ENCODE measurements at regions not wholly inside any gene's neighbourhood (a gene's known extent, or its start where the extent isn't known, plus 50 kb on each side); places are given as distances from the start of the nearest gene placed in this dataset.
A peak's percentile ranks its signal among the peaks of the same experiment; 100 is the strongest.

- CTCF ChIA-PET, result no interaction called here
- TF ChIP-seq JUNB (IDR thresholded peaks at IDR 0.05) (no peak), JUN (IDR thresholded peaks at IDR 0.05) (no peak), CBX2 (IDR thresholded peaks at IDR 0.05; ENCODE audit: borderline replicate concordance, low read depth) (no peak), MAFK (IDR thresholded peaks at IDR 0.05; ENCODE audit: partially characterized antibody) (no peak), HOXB13 (CRISPR knock-in tag; IDR thresholded peaks at IDR 0.05; ENCODE audit: low read depth) (no peak), ZFP36 (IDR thresholded peaks at IDR 0.05; ENCODE audit: borderline replicate concordance, partially characterized antibody) (no peak), POLR2AphosphoS2 (conservative IDR thresholded peaks at IDR 0.05; ENCODE audit: low read length) (no peak), PHF8 (IDR thresholded peaks at IDR 0.05; ENCODE audit: borderline replicate concordance, low read depth) (no peak), CTCF (IDR thresholded peaks at IDR 0.05) (no peak)
- TF ChIP-seq, protein P1, sequence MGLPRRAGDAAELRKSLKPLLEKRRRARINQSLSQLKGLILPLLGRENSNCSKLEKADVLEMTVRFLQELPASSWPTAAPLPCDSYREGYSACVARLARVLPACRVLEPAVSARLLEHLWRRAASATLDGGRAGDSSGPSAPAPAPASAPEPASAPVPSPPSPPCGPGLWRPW (IDR thresholded peaks at IDR 0.05), result no peak
- POLR2A ChIA-PET, result no interaction called here
- H3K4me3 ChIP-seq, result no peak overlapping the region
- 11% methylated on average over 4 of the region's 4 CpGs for WGBS (ENCODE audit: missing lambda C conversion rate)
- no peak overlapping the region for H3K4me2 ChIP-seq
- no peak for DNase-seq (ENCODE audit: low read depth in 1 of 2, low spot score in 1 of 2)
- no peak for ATAC-seq
- H3K9me3 ChIP-seq, result no peaks in the 10 kb centered on the region
- H3K27ac ChIP-seq, result no peak overlapping the region
- FAIRE-seq, result no peak
- no peaks in the 10 kb centered on the region for H3K4me1 ChIP-seq
Measured at GRCh38 chr16:60902114-60902513, 1134.1 kb downstream of the CDH8 start.

GRCh38 chr16:60882816-60883215, 1153.4 kb downstream of the CDH8 start:
- no peak for TF ChIP-seq FOXS1 (CRISPR knock-in tag; IDR thresholded peaks at IDR 0.05)
- TF ChIP-seq CTCF (IDR thresholded peaks at IDR 0.05), result no peak
- TF ChIP-seq REST (IDR thresholded peaks at IDR 0.05), result no peak
- no peak for TF ChIP-seq POLR2A (IDR thresholded peaks at IDR 0.05; ENCODE audit: low read length)
- POLR2A ChIA-PET, result no interaction called here
- Histone ChIP-seq H3K4me3 (no peak overlapping the region), H3K9me3 (no peaks in the 10 kb centered on the region; the same call in 2 of the 3 replicates), H3K4me2 (no peak overlapping the region), H3K4me1 (no peaks in the 10 kb centered on the region), H3K27ac (no peak overlapping the region)
- ATAC-seq (no peak), FAIRE-seq (no peak), DNase-seq (ENCODE audit: low read depth in 1 of 2, low spot score in 1 of 2) (no peak)
- CTCF ChIA-PET, result no interaction called here
- 0% methylated on average over 2 of the region's 2 CpGs for WGBS (ENCODE audit: missing lambda C conversion rate)

DNA sequence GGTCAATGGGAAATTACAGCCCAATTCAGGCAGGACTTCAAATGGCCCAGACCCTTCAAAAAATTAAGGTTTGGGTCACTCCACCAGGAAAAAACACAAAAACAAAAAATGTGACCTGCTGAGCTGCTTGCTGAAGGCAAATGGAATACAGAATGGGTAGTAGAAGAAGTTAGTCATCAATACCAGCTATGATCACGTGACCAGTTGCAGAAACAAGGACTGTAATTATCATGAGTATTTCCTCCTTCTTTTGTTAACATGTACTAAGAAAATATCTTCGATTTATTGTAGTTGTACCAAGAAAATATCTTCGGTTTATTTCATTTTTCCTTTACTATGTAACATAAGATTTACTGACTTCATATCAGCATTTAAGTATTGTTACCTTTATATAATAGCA, 1183.6 kb downstream of the CDH8 start:
- FAIRE-seq (no peak), ATAC-seq (no peak), DNase-seq (ENCODE audit: low read depth in 1 of 2, low spot score in 1 of 2) (no peak)
- 0% methylated on average over 3 of the region's 3 CpGs for WGBS (ENCODE audit: missing lambda C conversion rate)
- TF ChIP-seq, protein P2, sequence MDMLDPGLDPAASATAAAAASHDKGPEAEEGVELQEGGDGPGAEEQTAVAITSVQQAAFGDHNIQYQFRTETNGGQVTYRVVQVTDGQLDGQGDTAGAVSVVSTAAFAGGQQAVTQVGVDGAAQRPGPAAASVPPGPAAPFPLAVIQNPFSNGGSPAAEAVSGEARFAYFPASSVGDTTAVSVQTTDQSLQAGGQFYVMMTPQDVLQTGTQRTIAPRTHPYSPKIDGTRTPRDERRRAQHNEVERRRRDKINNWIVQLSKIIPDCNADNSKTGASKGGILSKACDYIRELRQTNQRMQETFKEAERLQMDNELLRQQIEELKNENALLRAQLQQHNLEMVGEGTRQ (IDR thresholded peaks at IDR 0.05), result peak; percentile 35; the same call in 1 of the 2 replicates
- TF ChIP-seq, protein P3, sequence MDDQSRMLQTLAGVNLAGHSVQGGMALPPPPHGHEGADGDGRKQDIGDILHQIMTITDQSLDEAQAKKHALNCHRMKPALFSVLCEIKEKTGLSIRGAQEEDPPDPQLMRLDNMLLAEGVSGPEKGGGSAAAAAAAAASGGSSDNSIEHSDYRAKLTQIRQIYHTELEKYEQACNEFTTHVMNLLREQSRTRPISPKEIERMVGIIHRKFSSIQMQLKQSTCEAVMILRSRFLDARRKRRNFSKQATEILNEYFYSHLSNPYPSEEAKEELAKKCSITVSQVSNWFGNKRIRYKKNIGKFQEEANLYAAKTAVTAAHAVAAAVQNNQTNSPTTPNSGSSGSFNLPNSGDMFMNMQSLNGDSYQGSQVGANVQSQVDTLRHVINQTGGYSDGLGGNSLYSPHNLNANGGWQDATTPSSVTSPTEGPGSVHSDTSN (IDR thresholded peaks at IDR 0.05), result no peak
- H3K9me3 ChIP-seq, result no peaks in the 10 kb centered on the region; the same call in 2 of the 3 replicates
- no peak overlapping the region for H3K4me3 ChIP-seq
- ChIA-PET POLR2A (no interaction called here), CTCF (no interaction called here)
- H3K4me1 ChIP-seq, result no peaks in the 10 kb centered on the region
- H3K4me2 ChIP-seq, result no peak overlapping the region
- no peak overlapping the region for H3K27ac ChIP-seq
